Mesenchymal stem cell (in vitro differentiated cells and primary cell): ENCODE measurements at regions not wholly inside any gene's neighbourhood (a gene's known extent, or its start where the extent isn't known, plus 50 kb on each side); places are given as distances from the start of the nearest gene placed in this dataset.
"Not testable (repeated sequence)": the region's sequence is repeated elsewhere in the genome, so short reads cannot be mapped to it uniquely, and the experiment has no call there.

Experiments
- DNase-seq: peaks from one replicate; pipeline ENCODE4 v3.0.0-alpha.2; 2013
- H2AFZ ChIP-seq: one replicate; pipeline ENCODE4 v1.6.1; 2013; ENCODE audit warnings: low read depth, mild to moderate bottlenecking, control low read depth, inconsistent platforms, low read length, moderate library complexity
- H2AK5ac ChIP-seq: 2 replicates; pipeline ENCODE4 v1.6.1; 2013; ENCODE audit warnings: low read length, moderate library complexity, mild to moderate bottlenecking, inconsistent platforms; ENCODE audit not compliant: severe bottlenecking
- H2BK120ac ChIP-seq: one replicate; pipeline ENCODE4 v1.6.1; 2013; ENCODE audit warnings: low read depth, mild to moderate bottlenecking, inconsistent platforms, low read length, moderate library complexity
- H2BK12ac ChIP-seq, 2 experiments: one replicate each; pipeline ENCODE4 v1.6.1; 2013; ENCODE audit warnings: inconsistent platforms in 2 of 2, low read length in 2 of 2, mild to moderate bottlenecking in 2 of 2, moderate library complexity in 2 of 2, control low read depth in 1 of 2
- H2BK15ac ChIP-seq: one replicate; pipeline ENCODE4 v1.6.1; 2013; ENCODE audit warnings: mild to moderate bottlenecking, low read depth, inconsistent platforms; ENCODE audit not compliant: poor library complexity, severe bottlenecking
- H2BK5ac ChIP-seq: 2 replicates; pipeline ENCODE4 v1.6.1; 2013; ENCODE audit warnings: low read depth, mild to moderate bottlenecking, low read length, control low read depth, inconsistent platforms; ENCODE audit not compliant: poor library complexity, severe bottlenecking
- H3K14ac ChIP-seq, 2 experiments: one replicate each; pipeline ENCODE4 v1.6.1; 2013; ENCODE audit warnings: inconsistent platforms in 2 of 2, low read length in 2 of 2, control low read depth in 1 of 2, mild to moderate bottlenecking in 1 of 2, moderate library complexity in 1 of 2
- H3K18ac ChIP-seq, 2 experiments: one replicate each; pipeline ENCODE4 v1.6.1; 2013; ENCODE audit warnings: inconsistent platforms in 2 of 2, low read length in 2 of 2, control low read depth in 1 of 2, low read depth in 1 of 2, mild to moderate bottlenecking in 1 of 2
- H3K23ac ChIP-seq, 2 experiments: one replicate each; pipeline ENCODE4 v1.6.1; 2013; ENCODE audit warnings: inconsistent platforms in 2 of 2, low read length in 2 of 2, mild to moderate bottlenecking in 2 of 2, moderate library complexity in 2 of 2, control low read depth in 1 of 2
- H3K27ac ChIP-seq: 2 replicates; pipeline ENCODE4 v1.5.1; 2013; ENCODE audit warnings: mild to moderate bottlenecking, moderate library complexity, low read length, control low read depth, inconsistent platforms; ENCODE audit not compliant: poor library complexity, severe bottlenecking
- H3K27me3 ChIP-seq, 2 experiments: 2 replicates each; pipeline versions ENCODE4 v1.6.1 to v1.7.0; 2013; ENCODE audit warnings: low read length in 2 of 2, mild to moderate bottlenecking in 2 of 2, moderate library complexity in 2 of 2, control low read depth in 1 of 2, inconsistent platforms in 1 of 2; ENCODE audit not compliant: control insufficient read depth in 1 of 2, insufficient read depth in 1 of 2
- H3K36me3 ChIP-seq, 2 experiments: 2 replicates each; pipeline versions ENCODE4 v1.6.1 to v1.7.0; 2013; ENCODE audit warnings: low read length in 2 of 2, control low read depth in 1 of 2, inconsistent platforms in 1 of 2, low read depth in 1 of 2, mild to moderate bottlenecking in 1 of 2; ENCODE audit not compliant: insufficient read depth in 2 of 2, control insufficient read depth in 1 of 2
- H3K4ac ChIP-seq, 2 experiments: one replicate each; pipeline ENCODE4 v1.6.1; 2013; ENCODE audit warnings: inconsistent platforms in 2 of 2, low read length in 2 of 2, mild to moderate bottlenecking in 2 of 2, moderate library complexity in 2 of 2, control low read depth in 1 of 2, low read depth in 1 of 2
- H3K4me1 ChIP-seq: 2 replicates; pipeline ENCODE4 v1.6.1; 2013; ENCODE audit warnings: low read depth, low read length, control low read depth; ENCODE audit not compliant: control insufficient read depth, insufficient read depth
- H3K4me2 ChIP-seq: 2 replicates; pipeline ENCODE4 v1.6.1; 2013; ENCODE audit warnings: low read length, mild to moderate bottlenecking, inconsistent platforms; ENCODE audit not compliant: poor library complexity, severe bottlenecking
- H3K4me3 ChIP-seq, 2 experiments: 2 replicates each; pipeline versions ENCODE4 v1.5.1 to v1.7.0; 2013; ENCODE audit warnings: low read length in 2 of 2, mild to moderate bottlenecking in 2 of 2, control low read depth in 1 of 2, low read depth in 1 of 2; ENCODE audit not compliant: insufficient read depth in 1 of 2
- H3K79me1 ChIP-seq: replicated peaks from 2 replicates; pipeline ENCODE4 v1.6.1; 2013; ENCODE audit warnings: mild to moderate bottlenecking, control low read depth, low read length, inconsistent platforms; ENCODE audit not compliant: poor library complexity, severe bottlenecking
- H3K9ac ChIP-seq: 2 replicates; pipeline ENCODE4 v1.7.0; 2013; ENCODE audit warnings: mild to moderate bottlenecking, low read length, moderate library complexity
- H3K9me3 ChIP-seq: 2 replicates; pipeline ENCODE4 v1.7.0; 2013; ENCODE audit warnings: mild to moderate bottlenecking, low read length; ENCODE audit not compliant: control insufficient read depth
- H4K8ac ChIP-seq: one replicate; pipeline ENCODE4 v1.6.1; 2013; ENCODE audit warnings: inconsistent platforms, mild to moderate bottlenecking, low read length, moderate library complexity
- H4K91ac ChIP-seq: one replicate; pipeline ENCODE4 v1.6.1; 2013; ENCODE audit warnings: mild to moderate bottlenecking, low read length, inconsistent platforms
- WGBS: methylation state at CpG from one replicate; pipeline ENCODE4 v1.1.7; 2013; ENCODE audit warnings: mixed read lengths; 5-methylcytosine and 5-hydroxymethylcytosine counted together

DNA sequence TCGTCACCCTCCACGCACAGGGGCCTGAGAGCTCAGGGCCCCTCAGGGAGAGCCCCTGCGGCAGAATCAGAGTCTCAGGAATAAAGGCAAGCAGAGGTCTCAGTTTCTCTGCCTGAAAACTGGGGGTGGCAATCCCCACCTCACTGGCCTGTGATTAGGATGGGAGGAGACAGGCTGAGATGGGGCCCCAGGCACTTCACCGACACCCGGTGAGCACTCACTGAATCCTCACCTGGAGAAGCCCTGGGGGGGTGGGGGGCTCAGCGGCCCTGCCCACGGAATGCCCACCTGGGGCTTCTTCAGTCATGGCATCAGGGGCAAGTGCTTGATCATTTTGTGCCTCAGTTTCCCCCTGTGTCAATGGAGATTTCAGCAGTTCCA, 192.0 kb downstream of the LAT start:
- not testable (repeated sequence) for H3K27ac ChIP-seq, H3K4ac ChIP-seq, H2BK5ac ChIP-seq, H4K91ac ChIP-seq, H2BK12ac ChIP-seq, H2BK15ac ChIP-seq, H3K4me3 ChIP-seq, H2AFZ ChIP-seq, H4K8ac ChIP-seq, H2BK120ac ChIP-seq, H3K18ac ChIP-seq, H3K27me3 ChIP-seq, H3K23ac ChIP-seq, H3K4me1 ChIP-seq, H3K14ac ChIP-seq, H3K36me3 ChIP-seq, H3K79me1 ChIP-seq, H2AK5ac ChIP-seq, H3K9me3 ChIP-seq, H3K4me2 ChIP-seq, H3K9ac ChIP-seq, DNase-seq
- 98% methylated on average over 6 of the region's 7 CpGs for WGBS

GRCh38 chr16:29176154-29176470, 191.3 kb downstream of the LAT start:
- not testable (repeated sequence) for H2BK5ac ChIP-seq, DNase-seq, H2AK5ac ChIP-seq, H2AFZ ChIP-seq, H3K9ac ChIP-seq, H3K14ac ChIP-seq, H3K4me3 ChIP-seq, H3K27me3 ChIP-seq, H3K4ac ChIP-seq, H3K9me3 ChIP-seq, H4K8ac ChIP-seq, H3K79me1 ChIP-seq, H3K23ac ChIP-seq, H3K4me2 ChIP-seq, H3K36me3 ChIP-seq, H2BK120ac ChIP-seq, H3K18ac ChIP-seq, H2BK15ac ChIP-seq, H3K27ac ChIP-seq, H3K4me1 ChIP-seq, H2BK12ac ChIP-seq
- peak overlapping the region; percentile 50 for H4K91ac ChIP-seq
- 81% methylated on average over 7 of the region's 7 CpGs for WGBS

- H2AFZ ChIP-seq, H3K23ac ChIP-seq, H3K4me1 ChIP-seq, H3K18ac ChIP-seq, H2BK15ac ChIP-seq, H3K4ac ChIP-seq, H3K9ac ChIP-seq, H4K8ac ChIP-seq, H3K79me1 ChIP-seq, H3K4me2 ChIP-seq, H3K27ac ChIP-seq, H2AK5ac ChIP-seq, H3K36me3 ChIP-seq, H2BK120ac ChIP-seq, H3K9me3 ChIP-seq, H3K27me3 ChIP-seq, H3K4me3 ChIP-seq, DNase-seq, H2BK12ac ChIP-seq, H3K14ac ChIP-seq, H4K91ac ChIP-seq, H2BK5ac ChIP-seq: not testable (repeated sequence)
- WGBS = 88% methylated on average over 17 of the region's 19 CpGs
Observed at GRCh38 chr16:29175411-29176153, 190.7 kb downstream of the LAT start.

DNA sequence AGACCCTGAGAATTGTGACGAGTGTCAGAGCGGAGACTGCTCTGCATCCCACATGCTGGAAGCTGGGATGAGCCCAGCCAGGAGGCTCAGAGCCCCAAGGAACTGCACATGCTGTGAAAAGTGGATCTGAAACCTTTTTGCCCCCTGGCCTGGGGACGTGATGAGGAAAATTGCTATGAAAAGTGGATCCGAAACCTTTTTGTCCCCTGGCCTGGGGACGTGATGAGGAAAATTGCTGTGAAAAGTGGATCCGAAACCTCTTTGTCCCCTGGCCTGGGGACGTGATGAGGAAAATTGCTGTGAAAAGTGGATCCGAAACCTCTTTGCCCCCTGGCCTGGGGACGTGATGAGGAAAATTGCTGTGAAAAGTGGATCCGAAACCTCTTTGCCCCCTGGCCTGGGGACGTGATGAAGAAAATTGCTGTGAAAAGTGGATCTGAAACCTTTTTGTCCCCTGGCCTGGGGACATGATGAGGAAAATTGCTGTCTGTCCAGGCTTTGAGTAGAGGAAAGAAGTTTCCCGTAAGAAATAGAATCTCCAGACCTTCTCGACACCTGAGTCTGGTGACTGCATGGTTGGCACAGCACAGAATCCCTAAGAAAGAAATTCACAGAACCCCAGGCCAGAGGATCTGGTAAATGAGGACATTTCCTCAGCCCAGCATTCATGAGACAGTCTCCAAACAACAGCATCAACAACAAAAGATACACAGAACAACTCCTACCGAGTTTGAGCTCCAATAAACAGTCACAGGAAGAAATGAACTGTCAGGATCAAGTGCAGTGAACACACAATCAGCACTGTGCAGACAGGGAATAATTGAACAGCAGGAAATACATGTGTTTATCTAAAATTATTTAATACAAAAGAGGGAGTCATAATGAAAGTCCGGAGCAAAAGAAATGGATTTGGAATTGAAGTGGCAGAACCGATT, 188.8 kb downstream of the LAT start:
- H2BK120ac ChIP-seq, H3K9ac ChIP-seq, H3K79me1 ChIP-seq, H4K8ac ChIP-seq, H3K36me3 ChIP-seq, H3K4me2 ChIP-seq, H2AK5ac ChIP-seq, H2AFZ ChIP-seq, H3K23ac ChIP-seq, H3K27me3 ChIP-seq, H3K9me3 ChIP-seq, DNase-seq, H2BK5ac ChIP-seq, H4K91ac ChIP-seq, H3K4me1 ChIP-seq, H3K27ac ChIP-seq, H2BK12ac ChIP-seq, H2BK15ac ChIP-seq, H3K4ac ChIP-seq, H3K18ac ChIP-seq, H3K4me3 ChIP-seq, H3K14ac ChIP-seq: not testable (repeated sequence)
- 88% methylated on average over 15 of the region's 16 CpGs for WGBS
